OCI-LY1 (cell line): ENCODE measurements at regions not wholly inside any gene's neighbourhood (a gene's known extent, or its start where the extent isn't known, plus 50 kb on each side); places are given as distances from the start of the nearest gene placed in this dataset.

Experiments
- H2AFZ ChIP-seq: fragments of 200-600 bp; sonication (generic), shearing (Covaris generic); 2 replicates; pipeline ENCODE4 v1.6.0; 2014; ENCODE audit warnings: antibody characterized with exemption, mild to moderate bottlenecking, low read length
- H3F3A ChIP-seq: fragments of 200-600 bp; sonication (generic), shearing (Covaris generic); 2 replicates; pipeline ENCODE4 v1.6.0; 2014; ENCODE audit warnings: mild to moderate bottlenecking, antibody characterized with exemption, low read length, moderate library complexity; ENCODE audit not compliant: insufficient read depth
- H3K27ac ChIP-seq: fragments of 200-600 bp; sonication (generic); 2 replicates; pipeline ENCODE4 v1.5.1; 2014; ENCODE audit warnings: low read length, mixed run types, mild to moderate bottlenecking, low read depth; ENCODE audit not compliant: poor library complexity, severe bottlenecking
- H3K27me3 ChIP-seq: fragments of 200-600 bp; sonication (generic); 2 replicates; pipeline ENCODE4 v1.6.0; 2014; ENCODE audit warnings: antibody characterized with exemption, mild to moderate bottlenecking, low read length, moderate library complexity; ENCODE audit not compliant: insufficient read depth
- H3K36me3 ChIP-seq: fragments of 200-600 bp; sonication (generic); 2 replicates; pipeline ENCODE4 v1.6.1; 2014; ENCODE audit warnings: mild to moderate bottlenecking, antibody characterized with exemption, low read length, moderate library complexity, mixed read lengths; ENCODE audit not compliant: insufficient read depth
- H3K4me1 ChIP-seq: fragments of 200-600 bp; sonication (generic); 2 replicates; pipeline ENCODE4 v1.5.1; 2014; ENCODE audit warnings: mild to moderate bottlenecking, low read length, moderate library complexity; ENCODE audit not compliant: insufficient read depth, severe bottlenecking
- H3K4me2 ChIP-seq: fragments of 200-600 bp; sonication (generic), shearing (Covaris generic); 2 replicates; pipeline ENCODE4 v1.6.1; 2014; ENCODE audit warnings: low read length
- H3K4me3 ChIP-seq: fragments of 200-600 bp; sonication (generic); 2 replicates; pipeline ENCODE4 v1.5.1; 2014; ENCODE audit warnings: low read length, low read depth, mild to moderate bottlenecking, mixed read lengths; ENCODE audit not compliant: poor library complexity, severe bottlenecking
- H3K79me2 ChIP-seq: fragments of 200-600 bp; shearing (Covaris generic); 2 replicates; pipeline ENCODE4 v1.6.1; 2016; ENCODE audit warnings: mixed run types, low read length, mixed read lengths; ENCODE audit not compliant: insufficient read depth
- H3K9ac ChIP-seq: fragments of 200-600 bp; sonication (generic), shearing (Covaris generic); 2 replicates; pipeline ENCODE4 v1.6.1; 2014; ENCODE audit warnings: mild to moderate bottlenecking, low read length, mixed read lengths
- H3K9me2 ChIP-seq: fragments of 200-600 bp; sonication (generic), shearing (Covaris generic); 2 replicates; pipeline ENCODE4 v1.6.1; 2014; ENCODE audit warnings: low read depth, mild to moderate bottlenecking, low read length, mixed read lengths
- H3K9me3 ChIP-seq: fragments of 200-600 bp; shearing (Covaris generic); 2 replicates; pipeline ENCODE4 v1.6.1; 2014; ENCODE audit warnings: low read length, mixed read lengths
- H4K20me1 ChIP-seq: fragments of 200-600 bp; sonication (generic), shearing (Covaris generic); 2 replicates; pipeline ENCODE4 v1.6.0; 2016; ENCODE audit warnings: mild to moderate bottlenecking, low read length; ENCODE audit not compliant: insufficient read depth
- EZH2 ChIP-seq: fragments of 200-600 bp; sonication (generic), shearing (Covaris generic); IDR thresholded peaks from 2 replicates; pipeline ENCODE4 v1.8.0; 2017; ENCODE audit warnings: borderline replicate concordance, mixed run types, mild to moderate bottlenecking, antibody characterized with exemption, low read length, moderate library complexity, mixed read lengths
- TF ChIP-seq, protein P1 (sequence below): fragments of 200-600 bp; sonication (generic), shearing (Covaris generic); IDR thresholded peaks from 2 replicates; pipeline ENCODE4 v1.5.1; 2017; ENCODE audit warnings: mild to moderate bottlenecking, antibody characterized with exemption, low read length, moderate library complexity, mixed read lengths

DNA sequence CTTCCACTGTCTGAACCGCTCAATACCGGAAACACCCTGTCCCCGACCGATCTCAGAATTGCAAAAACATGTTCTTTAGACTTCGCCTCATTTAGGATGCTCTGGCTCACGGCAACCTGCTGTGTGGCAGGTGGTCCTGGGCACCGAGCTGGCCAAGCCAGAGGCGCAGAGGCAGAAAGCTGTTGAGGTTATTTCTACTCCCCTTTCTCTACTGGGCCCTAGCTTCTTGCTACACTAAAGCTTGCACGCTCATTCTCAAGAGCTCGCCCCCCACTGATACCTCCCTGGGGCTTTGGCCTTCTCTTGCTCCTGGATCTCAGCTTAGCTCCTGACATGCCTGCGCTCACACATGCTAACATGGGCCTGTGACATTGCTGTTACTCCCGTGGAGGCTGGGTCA, 417.4 kb downstream of the LPIN1 start:
- Histone ChIP-seq H4K20me1 (no peaks in the 10 kb centered on the region), H3K4me2 (no peak overlapping the region), H3K9me2 (no peaks in the 10 kb centered on the region), H3K36me3 (no peaks in the 10 kb centered on the region), H3K9me3 (no peaks in the 10 kb centered on the region), H3K27me3 (no peaks in the 10 kb centered on the region), H3K4me1 (peaks cover 16% of the 10 kb centered on the region), H3K27ac (no peak overlapping the region), H2AFZ (no peak overlapping the region), H3K4me3 (no peak overlapping the region), H3K79me2 (no peaks in the 10 kb centered on the region), H3F3A (no peaks in the 10 kb centered on the region), H3K9ac (no peak overlapping the region)
- TF ChIP-seq, protein P1, sequence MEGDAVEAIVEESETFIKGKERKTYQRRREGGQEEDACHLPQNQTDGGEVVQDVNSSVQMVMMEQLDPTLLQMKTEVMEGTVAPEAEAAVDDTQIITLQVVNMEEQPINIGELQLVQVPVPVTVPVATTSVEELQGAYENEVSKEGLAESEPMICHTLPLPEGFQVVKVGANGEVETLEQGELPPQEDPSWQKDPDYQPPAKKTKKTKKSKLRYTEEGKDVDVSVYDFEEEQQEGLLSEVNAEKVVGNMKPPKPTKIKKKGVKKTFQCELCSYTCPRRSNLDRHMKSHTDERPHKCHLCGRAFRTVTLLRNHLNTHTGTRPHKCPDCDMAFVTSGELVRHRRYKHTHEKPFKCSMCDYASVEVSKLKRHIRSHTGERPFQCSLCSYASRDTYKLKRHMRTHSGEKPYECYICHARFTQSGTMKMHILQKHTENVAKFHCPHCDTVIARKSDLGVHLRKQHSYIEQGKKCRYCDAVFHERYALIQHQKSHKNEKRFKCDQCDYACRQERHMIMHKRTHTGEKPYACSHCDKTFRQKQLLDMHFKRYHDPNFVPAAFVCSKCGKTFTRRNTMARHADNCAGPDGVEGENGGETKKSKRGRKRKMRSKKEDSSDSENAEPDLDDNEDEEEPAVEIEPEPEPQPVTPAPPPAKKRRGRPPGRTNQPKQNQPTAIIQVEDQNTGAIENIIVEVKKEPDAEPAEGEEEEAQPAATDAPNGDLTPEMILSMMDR, result no peak
- TF ChIP-seq EZH2, result no peak

DNA sequence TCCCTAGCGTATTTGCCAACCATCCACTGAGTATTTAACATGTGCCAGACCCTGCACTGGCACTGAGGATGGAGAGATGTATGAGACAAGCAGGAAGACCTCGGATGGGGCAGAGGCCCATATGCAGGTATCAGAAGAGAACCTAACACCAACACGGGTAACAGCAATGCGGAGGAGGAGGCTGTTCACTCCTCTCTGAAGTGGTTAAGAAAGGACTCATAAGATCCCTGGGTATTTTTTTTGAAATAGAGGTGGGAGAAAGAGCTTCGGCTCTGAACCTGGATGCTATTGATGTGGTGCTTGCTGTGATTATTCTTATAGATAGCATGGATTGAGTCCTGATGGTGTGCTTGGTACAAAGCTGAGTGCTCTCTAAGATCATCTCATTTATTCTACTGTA, 418.3 kb downstream of the LPIN1 start:
- Histone ChIP-seq H3F3A (no peaks in the 10 kb centered on the region), H3K4me2 (no peak overlapping the region), H3K27ac (no peak overlapping the region), H2AFZ (no peak overlapping the region), H3K27me3 (no peaks in the 10 kb centered on the region), H4K20me1 (no peaks in the 10 kb centered on the region), H3K9ac (no peak overlapping the region), H3K4me1 (peaks cover 25% of the 10 kb centered on the region), H3K4me3 (no peak overlapping the region), H3K9me3 (no peaks in the 10 kb centered on the region), H3K36me3 (no peaks in the 10 kb centered on the region), H3K9me2 (no peaks in the 10 kb centered on the region), H3K79me2 (no peaks in the 10 kb centered on the region)
- TF ChIP-seq, protein P1, result no peak
- TF ChIP-seq EZH2, result no peak

DNA sequence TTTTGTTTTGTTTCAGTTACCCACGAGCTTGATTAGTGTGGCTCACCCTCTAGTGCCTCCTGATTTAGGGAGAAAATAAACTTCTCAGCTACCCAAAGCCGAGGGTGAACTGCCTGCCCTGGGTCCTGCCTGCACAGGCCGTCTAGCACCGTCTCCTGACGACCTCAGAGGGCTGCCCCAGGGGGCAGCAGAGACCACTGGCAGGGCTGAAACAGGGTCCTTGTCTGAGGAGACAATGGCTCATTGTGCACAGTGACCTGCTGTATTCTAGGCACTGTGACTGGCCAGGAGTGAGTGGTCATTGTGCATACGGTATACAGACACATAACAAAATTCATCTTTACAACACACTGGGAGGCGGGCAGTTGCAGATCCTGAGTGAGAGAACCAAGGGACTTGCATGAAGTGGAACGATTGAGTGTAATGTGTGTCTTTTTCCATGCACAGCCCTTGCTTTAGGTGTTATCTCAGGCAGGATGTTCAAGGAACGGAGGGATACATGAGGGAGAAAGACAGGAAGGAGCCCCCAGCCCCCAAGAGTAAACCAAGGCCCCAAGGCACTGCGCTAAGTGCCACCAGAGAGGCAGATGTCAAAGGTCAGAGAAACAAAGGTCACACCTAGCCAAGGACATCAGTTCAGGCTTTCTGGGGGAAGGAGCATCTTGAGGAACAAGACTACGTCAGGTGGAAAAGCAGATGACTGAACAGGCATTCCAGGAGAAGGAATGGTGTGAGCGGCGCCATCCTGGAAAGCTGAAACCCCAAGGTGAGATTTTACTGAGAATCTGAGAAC, 421.3 kb downstream of the LPIN1 start:
- no peaks in the 10 kb centered on the region for H3K27me3 ChIP-seq
- TF ChIP-seq EZH2, result no peak
- TF ChIP-seq, protein P1, result peak; percentile 44; the same call in 1 of the 2 replicates
- no peak overlapping the region for H3K4me2 ChIP-seq
- no peaks in the 10 kb centered on the region for H3K9me3 ChIP-seq
- no peaks in the 10 kb centered on the region for H3K9me2 ChIP-seq
- H2AFZ ChIP-seq, result no peak overlapping the region
- no peaks in the 10 kb centered on the region for H3F3A ChIP-seq
- H3K36me3 ChIP-seq, result no peaks in the 10 kb centered on the region
- no peaks in the 10 kb centered on the region for H3K79me2 ChIP-seq
- H4K20me1 ChIP-seq, result no peaks in the 10 kb centered on the region
- H3K9ac ChIP-seq, result no peak overlapping the region
- no peak overlapping the region for H3K27ac ChIP-seq
- peaks cover 33% of the 10 kb centered on the region for H3K4me1 ChIP-seq
- H3K4me3 ChIP-seq, result no peak overlapping the region
